CD4-positive, alpha-beta T cell (primary cell): ENCODE measurements at regions not wholly inside any gene's neighbourhood (a gene's known extent, or its start where the extent isn't known, plus 50 kb on each side); places are given as distances from the start of the nearest gene placed in this dataset.

Experiments used
- ATAC-seq: fragments of 200-7000 bp; cut with Tn5 transposase; one replicate; pipeline ENCODE4 v1.10.0; 2022; ENCODE audit warnings: mild to moderate bottlenecking; ENCODE audit not compliant: poor library complexity
- CTCF ChIA-PET: fragments of 350-600 bp; sonication (Branson Sonifier 250); formaldehyde crosslinking; loops from one replicate; lab custom pipeline; 2021; ENCODE audit warnings: antibody characterized with exemption, inconsistent platforms; lab: Charles Lee
- POLR2A ChIA-PET: fragments of 350-600 bp; sonication (Branson Sonifier 250); formaldehyde crosslinking; loops from one replicate; lab custom pipeline; 2021; ENCODE audit warnings: antibody characterized with exemption, inconsistent platforms; lab: Charles Lee
- DNase-seq, 14 experiments: peaks; one replicate each; pipeline ENCODE4 v3.0.0-alpha.2; 2013 to 2020; ENCODE audit warnings: mixed read lengths in 2 of 14
- H3K27ac ChIP-seq, 2 donors: one replicate each; pipeline versions ENCODE4 v1.5.1 to v1.7.0; 2013; ENCODE audit warnings: low read length in 2 of 2, low read depth in 1 of 2, mild to moderate bottlenecking in 1 of 2
- H3K27me3 ChIP-seq, 2 experiments: 1 replicate in 1 of 2; 2 replicates in 1 of 2; pipeline versions ENCODE4 v1.6.1 to v1.7.0; 2013; ENCODE audit warnings: low read length in 2 of 2, control low read depth in 1 of 2, mild to moderate bottlenecking in 1 of 2, moderate library complexity in 1 of 2; ENCODE audit not compliant: insufficient read depth in 2 of 2, control insufficient read depth in 1 of 2
- H3K36me3 ChIP-seq: one replicate; pipeline ENCODE4 v1.6.1; 2013; ENCODE audit warnings: low read length, control low read depth; ENCODE audit not compliant: insufficient read depth
- H3K4me1 ChIP-seq: one replicate; pipeline ENCODE4 v1.6.1; 2013; ENCODE audit warnings: low read length, control low read depth; ENCODE audit not compliant: insufficient read depth
- H3K4me3 ChIP-seq: one replicate; pipeline ENCODE4 v1.5.1; 2013; ENCODE audit warnings: mild to moderate bottlenecking, low read length, moderate library complexity
- H3K9me3 ChIP-seq, 2 experiments: 1 replicate in 1 of 2; 2 replicates in 1 of 2; pipeline versions ENCODE4 v1.6.1 to v1.7.0; 2013; ENCODE audit warnings: low read length in 2 of 2, mild to moderate bottlenecking in 2 of 2, control low read depth in 1 of 2, moderate library complexity in 1 of 2; ENCODE audit not compliant: control insufficient read depth in 1 of 2, insufficient read depth in 1 of 2
- H3K27ac Mint-ChIP-seq: one replicate; pipeline ENCODE4 v1.8.0; 2020; ENCODE audit warnings: mixed read lengths
- H3K27me3 Mint-ChIP-seq: one replicate; pipeline ENCODE4 v1.8.0; 2021; ENCODE audit warnings: mixed read lengths
- H3K36me3 Mint-ChIP-seq: one replicate; pipeline ENCODE4 v1.8.0; 2021; ENCODE audit warnings: low read depth, mixed read lengths
- H3K4me1 Mint-ChIP-seq: one replicate; pipeline ENCODE4 v1.8.0; 2021; ENCODE audit warnings: low read depth, mixed read lengths
- H3K4me3 Mint-ChIP-seq: one replicate; pipeline ENCODE4 v1.8.0; 2020; ENCODE audit warnings: mild to moderate bottlenecking, mixed read lengths
- H3K9me3 Mint-ChIP-seq: one replicate; pipeline ENCODE4 v1.8.0; 2020; ENCODE audit warnings: mixed read lengths
- CTCF ChIP-seq: fragments of 200-600 bp; IDR thresholded peaks from one replicate; pipeline ENCODE4 v1.8.0; 2022; ENCODE audit warnings: antibody characterized with exemption, mild to moderate bottlenecking
- intact Hi-C, 2 experiments: fragments of 100-400 bp; cut with DNase I in 1 of 2; cut with micrococcal nuclease in 1 of 2; formaldehyde crosslinking; loops; one replicate each; pipeline versions ENCODE4 v1.15.1 to v1.9.0; 2023 to 2025; cut with DNase I, micrococcal nuclease

DNA sequence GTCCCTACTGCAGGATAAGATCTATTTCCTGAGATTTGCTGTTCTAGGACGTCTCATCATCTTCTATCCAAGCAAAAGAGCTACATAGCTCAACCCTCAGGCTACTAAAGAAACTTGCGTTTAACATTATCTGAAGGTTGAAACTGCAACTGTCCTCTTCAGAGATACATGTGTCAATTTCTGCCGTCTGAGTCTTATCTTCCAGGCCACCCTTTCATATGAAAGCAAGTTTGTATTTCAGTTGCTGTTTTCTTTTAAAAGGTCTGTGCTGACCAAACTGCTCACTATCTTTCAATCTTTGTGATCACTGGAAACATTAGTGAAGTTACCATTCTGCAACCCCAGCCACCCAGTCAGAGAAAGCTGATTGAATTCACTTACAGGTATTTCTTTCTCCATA lies 108.6 kb upstream of the RAB3GAP2 start:
- Histone ChIP-seq H3K9me3 (peaks cover 0 to 11% of the 10 kb centered on the region in 2 experiments), H3K27me3 (peaks cover 0 to 3% of the 10 kb centered on the region in 2 experiments), H3K4me1 (no peaks in the 10 kb centered on the region), H3K4me3 (no peak overlapping the region), H3K36me3 (no peaks in the 10 kb centered on the region), H3K27ac (no peak overlapping the region)
- peaks cover 9% of the 10 kb centered on the region for H3K9me3 Mint-ChIP-seq
- H3K4me3 Mint-ChIP-seq: no peak overlapping the region
- intact Hi-C loops: no loop called here
- no peak overlapping the region for H3K27ac Mint-ChIP-seq
- H3K36me3 Mint-ChIP-seq: no peaks in the 10 kb centered on the region
- no peak for TF ChIP-seq CTCF
- peaks cover 24% of the 10 kb centered on the region for H3K27me3 Mint-ChIP-seq
- H3K4me1 Mint-ChIP-seq: no peaks in the 10 kb centered on the region
- DNase-seq: no peak
- no peak for ATAC-seq
- ChIA-PET CTCF (no interaction called here), POLR2A (no interaction called here)

DNA sequence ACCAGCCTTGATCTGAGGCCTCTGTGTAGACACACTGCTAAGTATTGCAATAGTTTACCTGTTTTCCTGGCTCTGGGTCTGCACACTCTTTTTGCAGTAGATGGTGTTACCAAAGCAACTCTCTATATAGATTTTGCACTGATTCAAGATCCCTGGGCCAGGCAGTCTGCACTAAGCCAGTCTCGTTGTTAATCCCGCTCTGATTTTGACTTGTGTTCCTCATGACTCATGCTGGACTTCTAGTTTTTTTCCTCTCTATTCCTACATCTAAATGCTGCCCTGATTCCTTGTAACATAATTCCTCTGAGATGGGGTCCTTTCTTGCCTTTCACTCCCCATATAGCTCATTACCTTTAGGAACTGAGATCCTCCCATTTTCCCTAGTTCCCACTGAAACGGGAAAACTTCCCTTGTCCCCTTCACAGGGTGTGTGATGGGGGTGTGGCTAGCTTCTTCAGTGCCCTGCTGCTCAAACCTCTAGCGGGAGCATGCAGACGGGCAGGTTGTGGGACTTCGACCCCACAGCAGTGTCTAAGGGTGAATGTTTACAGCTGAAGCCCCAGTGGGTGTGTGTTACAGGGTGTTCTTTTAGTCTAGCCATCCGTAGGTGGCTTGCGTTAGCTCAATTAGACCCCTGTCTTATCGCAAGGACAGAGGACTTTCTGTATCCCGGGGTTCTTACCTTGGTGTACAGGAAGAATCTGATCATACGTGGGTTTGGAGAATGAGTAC lies 106.5 kb upstream of the RAB3GAP2 start:
- intact Hi-C loops: no loop called here
- CTCF ChIA-PET: no interaction called here
- no peak for TF ChIP-seq CTCF

DNA sequence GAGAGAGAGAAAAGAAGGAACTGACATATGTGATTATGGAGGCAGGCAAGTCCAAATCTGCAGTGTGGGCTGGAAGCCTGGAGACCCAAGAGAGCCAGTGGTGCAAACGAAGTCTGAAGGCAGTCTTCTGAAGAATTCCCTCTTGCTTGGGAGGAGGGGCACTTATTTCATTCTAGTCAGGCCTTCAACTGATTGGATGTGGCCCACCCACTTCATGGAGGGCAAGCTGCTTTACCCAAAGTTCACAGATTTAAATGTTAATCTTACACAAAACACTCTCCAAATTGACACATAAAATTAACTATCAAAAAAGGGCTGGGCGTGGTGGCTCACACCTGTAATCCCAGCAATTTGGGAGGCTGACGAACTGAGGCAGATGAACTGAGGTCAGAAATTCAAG lies 103.5 kb upstream of the RAB3GAP2 start:
- intact Hi-C loops: no loop called here
- peaks cover 2% of the 10 kb centered on the region for H3K9me3 Mint-ChIP-seq
- no peaks in the 10 kb centered on the region for H3K4me1 Mint-ChIP-seq
- ATAC-seq (no peak), DNase-seq (no peak)
- H3K9me3 ChIP-seq: peaks cover 0 to 11% of the 10 kb centered on the region in 2 experiments
- no peak overlapping the region for H3K27ac Mint-ChIP-seq
- H3K4me3 ChIP-seq: no peak overlapping the region
- POLR2A ChIA-PET: no interaction called here
- no peak overlapping the region for H3K27ac ChIP-seq
- H3K27me3 Mint-ChIP-seq: peaks cover 38% of the 10 kb centered on the region
- peaks cover 0 to 6% of the 10 kb centered on the region in 2 experiments for H3K27me3 ChIP-seq
- TF ChIP-seq CTCF: no peak
- no peak overlapping the region for H3K4me3 Mint-ChIP-seq
- CTCF ChIA-PET: no interaction called here
- H3K36me3 Mint-ChIP-seq: no peaks in the 10 kb centered on the region
- H3K4me1 ChIP-seq: no peaks in the 10 kb centered on the region
- H3K36me3 ChIP-seq: no peaks in the 10 kb centered on the region

More for the DNA sequence above, 106.5 kb upstream of the RAB3GAP2 start:
- POLR2A ChIA-PET: no interaction called here
- Mint-ChIP-seq H3K4me1 (no peaks in the 10 kb centered on the region), H3K9me3 (peaks cover 2% of the 10 kb centered on the region), H3K27me3 (peaks cover 36% of the 10 kb centered on the region), H3K4me3 (no peak overlapping the region), H3K36me3 (no peaks in the 10 kb centered on the region), H3K27ac (no peak overlapping the region)
- DNase-seq (no peak), ATAC-seq (no peak)
- Histone ChIP-seq H3K27me3 (peaks cover 0 to 3% of the 10 kb centered on the region in 2 experiments), H3K4me3 (no peak overlapping the region), H3K9me3 (peaks cover 0 to 11% of the 10 kb centered on the region in 2 experiments), H3K4me1 (no peaks in the 10 kb centered on the region), H3K27ac (no peak overlapping the region), H3K36me3 (no peaks in the 10 kb centered on the region)
